Dermis microvascular lymphatic vessel endothelial cell (primary cell): ENCODE measurements at regions not wholly inside any gene's neighbourhood (a gene's known extent, or its start where the extent isn't known, plus 50 kb on each side); places are given as distances from the start of the nearest gene placed in this dataset.

Experiments
- DNase-seq, 2 donors: peaks; one replicate each; pipeline versions ENCODE4 v3.0.0 to v3.0.0-alpha.2; 2010; ENCODE audit warnings: low read depth in 2 of 2

GRCh38 chr13:83219832-83220231 lies 662.4 kb downstream of the SLITRK1 start:
- DNase-seq: no peak

DNA sequence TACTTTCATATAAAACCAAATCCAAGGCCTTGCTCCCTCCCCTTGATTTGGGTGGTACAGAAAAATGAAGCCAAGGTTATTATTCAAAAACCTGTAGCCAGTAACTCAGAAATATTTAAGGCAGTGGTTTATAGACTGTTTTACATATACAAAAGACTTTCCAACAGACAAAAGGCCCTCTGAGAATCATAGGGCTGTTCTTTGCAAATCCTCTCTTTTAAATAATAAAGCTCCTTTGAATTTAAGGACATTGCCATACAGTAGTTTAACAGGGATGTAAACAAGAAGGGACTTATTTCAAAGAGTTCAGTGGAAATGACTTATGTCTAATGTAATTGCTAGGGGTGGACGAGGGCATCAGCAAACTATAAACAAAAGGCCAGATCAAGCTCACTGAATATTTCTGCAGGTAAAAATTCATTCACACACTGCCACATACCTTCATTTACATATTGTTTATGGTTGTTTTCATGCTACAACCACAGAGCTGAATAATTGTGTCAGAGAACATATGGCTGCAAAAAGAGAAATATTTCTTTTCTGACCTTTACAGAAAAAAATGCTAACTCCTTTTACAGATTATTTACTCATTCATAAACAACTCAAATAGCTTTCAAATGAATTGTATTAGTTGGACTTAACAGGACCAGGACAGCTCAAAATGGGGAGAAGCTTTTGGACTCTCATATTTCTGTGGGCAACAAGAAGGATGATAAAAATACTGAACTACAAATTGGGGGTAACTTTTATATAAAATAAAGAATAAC lies 665.6 kb downstream of the SLITRK1 start:
- no peak for DNase-seq

DNA sequence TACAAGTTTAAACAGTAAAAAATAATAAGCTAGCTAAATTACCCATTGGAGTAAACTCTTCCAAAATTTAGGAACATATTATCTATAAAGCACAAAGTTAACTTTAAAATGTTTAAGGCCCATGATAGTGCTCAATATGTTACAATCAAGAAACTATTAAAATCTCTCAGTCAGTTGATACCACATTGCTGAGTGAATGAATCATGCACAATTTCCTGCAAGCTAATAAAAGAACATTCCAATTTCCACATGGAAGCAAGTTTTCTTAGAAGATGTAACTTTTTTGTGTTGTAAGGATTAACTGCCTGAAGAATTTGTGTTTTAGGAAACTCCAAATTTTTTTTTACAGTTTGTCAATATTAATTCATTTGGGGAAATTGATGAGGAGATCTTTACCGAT lies 666.6 kb downstream of the SLITRK1 start:
- no peak for DNase-seq

DNA sequence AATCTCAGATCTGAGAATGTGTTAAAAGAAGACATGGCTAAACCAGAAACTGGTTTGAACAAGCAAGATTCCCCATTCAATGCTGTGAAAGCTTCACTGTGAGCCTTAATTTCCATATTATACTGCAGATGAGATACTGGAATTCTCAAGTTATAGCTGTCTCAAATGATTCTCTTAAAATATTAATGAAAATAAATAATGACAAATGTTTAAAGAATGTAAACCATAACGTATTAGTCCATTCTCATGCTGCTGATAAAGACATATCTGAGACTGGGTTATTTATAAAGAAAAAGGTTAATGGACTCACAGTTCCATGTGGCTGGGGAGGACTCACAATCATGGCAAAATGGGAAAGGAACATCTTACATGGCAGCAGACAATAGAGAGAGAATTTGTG lies 667.8 kb downstream of the SLITRK1 start:
- no peak for DNase-seq

GRCh38 chr13:83211301-83211700 lies 671.0 kb downstream of the SLITRK1 start:
- no peak for DNase-seq

- no peak for DNase-seq
Measured at GRCh38 chr13:83204886-83205285, 677.4 kb downstream of the SLITRK1 start.

DNA sequence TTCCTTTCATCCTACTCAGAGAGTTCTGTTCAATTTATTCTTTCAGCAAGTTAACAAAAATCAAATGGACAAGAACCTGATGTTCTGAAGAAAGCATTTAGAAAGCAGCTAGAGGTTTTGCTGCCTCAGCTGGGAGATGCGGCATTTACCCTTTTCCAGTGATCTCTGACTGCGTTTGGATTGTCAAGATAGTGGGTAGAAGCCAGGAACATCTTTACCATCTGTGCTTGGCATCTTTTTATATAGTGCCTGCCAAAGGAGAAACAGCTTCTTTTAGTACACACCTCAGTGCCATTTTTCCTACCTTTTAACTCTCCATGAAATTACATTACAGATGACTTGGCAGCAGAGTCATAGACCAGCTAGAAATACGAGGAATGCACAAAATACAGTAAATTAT lies 680.8 kb downstream of the SLITRK1 start:
- no peak for DNase-seq

- no peak for DNase-seq
Measured at GRCh38 chr13:83197316-83197715, 685.0 kb downstream of the SLITRK1 start.

DNA sequence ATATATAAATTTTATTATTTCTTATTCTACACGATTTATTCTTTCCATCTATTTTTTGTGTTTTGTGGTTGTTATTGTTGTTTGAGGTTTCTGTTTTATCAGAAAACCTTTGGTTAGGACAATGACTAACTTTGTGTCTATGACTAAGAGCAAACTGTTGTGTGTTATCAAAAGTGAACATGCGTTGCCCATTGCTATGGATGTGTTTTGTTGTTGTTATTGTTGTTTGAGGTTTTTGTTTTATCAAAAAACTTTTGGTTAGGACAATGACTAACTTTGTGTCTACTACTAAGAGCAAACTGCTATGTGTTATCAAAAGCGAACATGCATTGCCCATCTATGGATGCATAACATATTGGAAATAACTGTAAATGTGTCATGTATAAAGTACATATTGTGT lies 692.3 kb downstream of the SLITRK1 start:
- no peak for DNase-seq

- no peak for DNase-seq
Measured at GRCh38 chr13:83184819-83185218, 697.5 kb downstream of the SLITRK1 start.

DNA sequence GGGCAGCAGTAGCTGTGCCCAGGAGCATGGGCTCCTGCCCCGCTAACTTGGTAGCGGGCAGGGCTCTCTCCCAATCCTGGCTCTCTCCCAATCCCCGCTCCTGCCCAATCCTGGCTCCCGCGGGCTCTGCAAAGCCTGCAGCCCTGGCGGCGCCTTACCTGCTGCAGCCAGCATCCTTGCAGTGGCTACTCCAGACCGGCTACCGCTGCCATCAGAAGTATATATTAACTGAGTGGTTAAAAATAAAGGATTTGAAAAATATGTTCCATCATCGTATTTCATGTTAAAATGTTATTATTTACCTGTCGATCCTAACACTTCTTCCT lies 698.2 kb downstream of the SLITRK1 start:
- no peak for DNase-seq

GRCh38 chr13:83183439-83184149 lies 698.7 kb downstream of the SLITRK1 start:
- no peak for DNase-seq

GRCh38 chr13:83182845-83183244 lies 699.4 kb downstream of the SLITRK1 start:
- no peak for DNase-seq

DNA sequence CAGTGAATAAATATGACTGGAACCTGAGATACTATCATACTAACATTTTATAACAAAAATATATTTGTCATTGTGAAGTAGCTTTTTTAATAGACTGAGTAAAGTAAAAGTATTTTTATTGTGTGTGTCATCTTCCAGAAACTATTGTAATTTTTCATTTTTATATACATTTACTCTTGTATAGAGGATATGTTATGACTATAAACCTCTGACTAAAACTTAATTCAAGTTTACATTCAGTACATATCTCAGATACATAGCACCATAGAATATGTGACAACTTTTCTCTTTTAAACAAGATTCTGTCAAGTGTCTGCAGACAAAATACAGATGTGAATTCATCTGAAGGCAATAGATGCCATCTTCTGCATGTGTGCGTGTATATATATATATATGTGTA lies 704.3 kb downstream of the SLITRK1 start:
- no peak for DNase-seq

DNA sequence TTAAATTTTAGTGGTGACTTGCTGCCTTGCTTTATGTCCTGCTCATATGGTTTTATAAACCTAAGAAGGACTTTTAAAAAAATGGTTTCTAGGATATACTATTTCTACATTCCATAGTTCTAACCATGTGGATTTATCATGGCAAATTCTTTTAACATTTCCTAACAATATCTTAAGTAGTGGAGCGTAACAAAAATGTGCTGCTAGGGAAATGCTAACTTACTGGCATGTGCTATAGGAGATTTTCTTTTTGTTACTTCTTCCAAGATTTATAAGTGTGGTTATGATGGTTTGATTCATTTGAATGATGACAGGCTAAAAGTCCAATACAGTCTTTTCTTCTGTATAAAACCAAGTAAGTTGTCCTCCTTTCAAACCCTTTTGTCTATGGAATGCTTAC lies 713.7 kb downstream of the SLITRK1 start:
- DNase-seq: no peak

GRCh38 chr13:83167203-83167602 lies 715.1 kb downstream of the SLITRK1 start:
- DNase-seq: no peak

DNA sequence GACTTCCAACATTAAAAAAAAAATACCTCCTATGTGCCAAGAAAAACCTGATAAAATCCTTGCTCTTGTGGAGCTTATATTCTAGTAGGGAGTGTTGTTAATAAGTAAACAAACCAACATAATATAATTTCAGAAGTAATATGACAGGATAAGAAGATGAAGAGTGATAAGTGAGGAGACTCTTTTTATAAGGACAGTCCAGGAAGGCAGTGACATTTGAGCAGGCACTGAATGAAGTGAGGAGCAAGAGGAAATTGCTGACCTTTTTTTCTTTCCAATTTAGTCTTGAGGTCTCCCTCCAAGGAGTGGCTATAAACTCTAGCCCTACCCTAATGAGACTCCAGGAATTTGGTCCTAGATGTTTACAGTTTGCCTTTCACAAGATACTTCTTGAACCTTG lies 715.7 kb downstream of the SLITRK1 start:
- DNase-seq: no peak

- DNase-seq: no peak
Measured at GRCh38 chr13:83162493-83162892, 719.8 kb downstream of the SLITRK1 start.

DNA sequence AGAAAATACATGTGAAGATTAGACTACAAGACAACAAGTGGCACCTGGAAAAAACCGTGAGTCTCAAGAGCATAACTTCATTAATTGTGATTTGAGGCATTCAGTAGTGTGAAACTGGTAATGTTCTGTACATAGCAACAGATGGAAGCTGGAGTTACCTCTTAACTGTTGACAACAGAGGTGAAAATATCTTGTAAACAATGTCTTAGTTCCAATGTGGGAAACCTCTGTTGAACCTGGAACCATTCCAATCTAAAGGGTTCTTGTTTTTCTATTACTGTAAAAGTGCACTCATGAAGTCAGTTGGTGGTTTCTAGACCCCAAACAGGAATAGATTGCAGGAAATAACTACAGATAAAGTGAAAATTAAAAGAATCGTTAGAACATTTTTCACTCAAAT lies 728.4 kb downstream of the SLITRK1 start:
- DNase-seq: no peak

DNA sequence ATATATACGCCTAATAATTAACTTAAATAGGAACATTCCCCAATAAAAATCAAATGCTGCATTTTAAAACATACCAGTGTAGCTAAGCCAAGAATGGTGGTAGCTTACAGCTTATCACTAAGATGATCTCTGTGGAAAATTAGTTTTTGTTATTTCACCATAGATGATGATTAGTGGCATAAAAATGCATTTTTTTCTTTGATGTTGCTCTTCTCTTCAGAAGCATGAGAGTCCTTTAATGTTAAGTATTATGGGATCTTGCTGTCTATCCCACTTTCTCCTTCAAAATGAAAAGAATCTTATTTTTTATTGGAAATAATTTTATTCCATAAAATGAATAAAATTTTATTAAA lies 731.0 kb downstream of the SLITRK1 start:
- DNase-seq: no peak

DNA sequence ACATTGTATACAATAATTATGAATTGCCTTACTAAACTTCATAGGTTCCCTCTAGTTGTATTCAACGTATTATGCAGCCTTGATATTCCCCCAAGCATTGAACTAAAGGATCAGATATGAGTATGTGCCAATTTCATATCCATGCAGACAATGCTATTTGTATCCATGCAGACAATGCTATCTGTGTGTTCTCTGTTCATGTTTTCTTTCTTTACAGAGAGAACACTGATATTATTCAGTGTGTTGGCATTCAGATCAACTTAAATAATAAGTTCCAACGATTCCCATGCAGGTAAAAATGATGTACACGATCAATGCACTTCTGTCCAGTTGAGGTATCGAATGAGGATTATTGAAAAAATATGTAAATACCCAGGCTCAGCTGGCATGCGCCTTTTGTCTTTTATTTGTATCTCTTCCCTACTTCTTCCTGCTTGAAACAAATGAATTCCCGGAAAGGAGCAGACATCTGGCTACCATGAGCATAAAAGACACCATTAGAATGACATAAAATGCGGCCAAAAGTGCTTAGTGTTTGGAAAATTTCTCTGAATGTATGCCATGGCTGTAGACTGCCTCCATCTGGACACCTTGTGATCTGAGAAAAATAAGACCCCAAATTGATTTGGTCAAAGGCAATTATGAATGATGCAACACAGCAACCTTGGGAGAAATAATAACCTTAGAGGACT lies 731.5 kb downstream of the SLITRK1 start:
- no peak for DNase-seq

- no peak for DNase-seq
Measured at GRCh38 chr13:83136660-83137059, 745.6 kb downstream of the SLITRK1 start.

GRCh38 chr13:83125791-83126190 lies 756.5 kb downstream of the SLITRK1 start:
- no peak for DNase-seq
